ENCODE measurements at regions not wholly inside any gene's neighbourhood (a gene's known extent, or its start where the extent isn't known, plus 50 kb on each side); places are given as distances from the start of the nearest gene placed in this dataset.
"Not testable (repeated sequence)": the region's sequence is repeated elsewhere in the genome, so short reads cannot be mapped to it uniquely, and the experiment has no call there.

DNA sequence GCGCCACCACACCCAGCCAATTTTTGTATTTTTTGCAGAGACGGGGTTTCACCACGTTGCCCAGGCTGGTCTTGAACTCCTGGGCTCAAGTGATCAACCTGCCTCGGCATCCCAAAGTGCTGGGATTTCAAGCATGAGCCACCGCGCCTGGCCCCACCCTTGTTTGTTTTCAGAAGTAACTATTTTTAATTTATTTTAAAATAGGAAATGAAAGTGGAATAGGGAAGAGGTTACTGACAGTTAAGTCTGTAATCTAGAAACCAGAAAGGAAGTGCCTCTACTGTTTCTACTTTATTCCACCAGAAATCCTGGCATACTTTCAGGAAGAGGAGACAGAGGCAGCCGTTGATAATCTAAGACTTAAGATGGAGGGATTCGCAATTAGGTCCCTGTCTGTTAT, 225.6 kb downstream of the TANC2 start:
- Histone ChIP-seq H3K4me3 (ENCODE audit: low read length) (no peak overlapping the region), H3K27me3 (ENCODE audit: control insufficient read depth, insufficient read depth, low read length) (no peaks in the 10 kb centered on the region), H3K4me1 (ENCODE audit: control insufficient read depth, insufficient read depth, low read length) (no peaks in the 10 kb centered on the region), H3K27ac (ENCODE audit: low read length) (no peak overlapping the region), H3K9me3 (replicated peaks; ENCODE audit: control insufficient read depth, low read depth, low read length) (no peaks in the 10 kb centered on the region), H3K36me3 (ENCODE audit: control insufficient read depth, insufficient read depth, low read length) (peaks cover 11% of the 10 kb centered on the region)
- peak; percentile 41 for DNase-seq
- 75% methylated on average over 4 of the region's 8 CpGs for WGBS (ENCODE audit: insufficient coverage)

DNA sequence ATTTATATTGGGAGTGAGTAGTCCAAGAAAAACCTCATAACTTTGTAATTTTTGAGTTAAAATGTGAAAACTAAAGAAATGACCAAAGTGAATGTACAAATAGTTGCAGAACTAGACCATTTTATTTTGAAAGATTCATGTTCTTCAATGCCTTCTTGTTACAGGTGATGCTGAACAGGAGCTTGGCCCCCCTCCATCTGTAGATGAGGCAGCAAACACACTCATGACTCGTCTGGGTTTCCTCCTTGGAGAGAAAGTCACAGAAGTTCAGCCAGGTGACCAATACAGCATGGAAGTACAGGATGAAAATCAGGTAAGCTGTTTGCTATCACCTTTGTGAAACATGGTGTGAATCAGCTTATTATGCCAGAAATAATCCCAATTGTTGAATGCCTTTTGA, 227.8 kb downstream of the TANC2 start:
- Histone ChIP-seq H3K4me3 (ENCODE audit: low read length) (no peak overlapping the region), H3K27ac (ENCODE audit: low read length) (no peak overlapping the region), H3K4me1 (ENCODE audit: control insufficient read depth, insufficient read depth, low read length) (no peaks in the 10 kb centered on the region), H3K27me3 (ENCODE audit: control insufficient read depth, insufficient read depth, low read length) (no peaks in the 10 kb centered on the region), H3K36me3 (ENCODE audit: control insufficient read depth, insufficient read depth, low read length) (peaks cover 11% of the 10 kb centered on the region), H3K9me3 (replicated peaks; ENCODE audit: control insufficient read depth, low read depth, low read length) (no peaks in the 10 kb centered on the region)
- DNase-seq = no peak
- no CpG with 5 or more reads among the region's 1 CpG for WGBS (ENCODE audit: insufficient coverage)

DNA sequence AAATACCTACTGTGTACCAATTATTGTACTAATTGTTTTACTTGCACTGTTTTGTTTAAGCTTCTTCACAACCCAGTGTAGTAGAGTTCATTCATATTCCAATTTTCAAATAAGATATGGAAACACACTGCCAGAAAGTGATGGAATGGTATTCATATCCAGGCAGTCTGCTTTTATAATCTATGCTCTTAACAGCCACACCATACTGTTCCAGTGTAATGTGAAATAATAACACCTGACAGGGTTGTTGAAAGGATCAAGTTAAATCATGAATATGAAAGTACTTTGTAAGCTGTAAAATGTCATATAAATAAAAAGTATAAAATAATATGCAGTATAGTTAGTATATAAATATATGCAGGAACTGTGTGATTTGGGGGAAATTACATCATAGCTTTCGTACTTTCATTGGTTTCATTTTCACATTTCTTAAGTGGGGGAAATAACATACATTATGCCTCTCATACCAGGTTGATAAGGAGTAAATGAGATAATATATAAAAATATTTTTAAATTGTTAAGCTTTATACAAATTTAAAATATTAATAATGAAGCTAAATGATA, 230.8 kb downstream of the TANC2 start:
- Histone ChIP-seq H3K36me3 (ENCODE audit: control insufficient read depth, insufficient read depth, low read length) (peaks cover 11% of the 10 kb centered on the region), H3K9me3 (replicated peaks; ENCODE audit: control insufficient read depth, low read depth, low read length) (no peaks in the 10 kb centered on the region), H3K27me3 (ENCODE audit: control insufficient read depth, insufficient read depth, low read length) (no peaks in the 10 kb centered on the region), H3K4me3 (ENCODE audit: low read length) (no peak overlapping the region), H3K27ac (ENCODE audit: low read length) (no peak overlapping the region), H3K4me1 (ENCODE audit: control insufficient read depth, insufficient read depth, low read length) (no peaks in the 10 kb centered on the region)
- peak; percentile 22 for DNase-seq
- no CpG with 5 or more reads among the region's 1 CpG for WGBS (ENCODE audit: insufficient coverage)

DNA sequence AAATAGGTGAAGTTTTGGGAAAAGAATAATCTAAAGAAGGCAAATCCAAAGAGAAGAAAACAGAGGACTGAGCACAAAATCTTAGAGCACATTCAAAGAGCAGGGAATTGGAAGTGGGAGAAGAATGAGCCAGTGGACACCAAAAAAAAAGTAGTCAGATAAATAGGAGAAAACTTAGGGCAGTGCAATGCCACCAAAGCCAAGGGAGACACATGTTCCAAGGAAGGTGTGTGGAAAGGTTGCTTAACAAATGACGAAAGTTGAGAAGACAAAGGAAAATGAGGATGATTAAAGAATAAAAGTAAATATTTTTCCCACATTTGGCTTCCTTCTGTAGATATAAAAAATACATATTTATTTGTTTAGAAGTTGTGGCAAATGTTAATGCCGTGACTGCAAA, 237.6 kb downstream of the TANC2 start:
- no CpG with 5 or more reads among the region's 2 CpGs for WGBS (ENCODE audit: insufficient coverage)
- no peaks in the 10 kb centered on the region for H3K4me1 ChIP-seq (ENCODE audit: control insufficient read depth, insufficient read depth, low read length)
- no peak overlapping the region for H3K4me3 ChIP-seq (ENCODE audit: low read length)
- no peaks in the 10 kb centered on the region for H3K27me3 ChIP-seq (ENCODE audit: control insufficient read depth, insufficient read depth, low read length)
- DNase-seq = no peak
- H3K36me3 ChIP-seq (ENCODE audit: control insufficient read depth, insufficient read depth, low read length) = peaks cover 2% of the 10 kb centered on the region
- peaks cover 24% of the 10 kb centered on the region for H3K9me3 ChIP-seq (replicated peaks; ENCODE audit: control insufficient read depth, low read depth, low read length)
- no peak overlapping the region for H3K27ac ChIP-seq (ENCODE audit: low read length)

DNA sequence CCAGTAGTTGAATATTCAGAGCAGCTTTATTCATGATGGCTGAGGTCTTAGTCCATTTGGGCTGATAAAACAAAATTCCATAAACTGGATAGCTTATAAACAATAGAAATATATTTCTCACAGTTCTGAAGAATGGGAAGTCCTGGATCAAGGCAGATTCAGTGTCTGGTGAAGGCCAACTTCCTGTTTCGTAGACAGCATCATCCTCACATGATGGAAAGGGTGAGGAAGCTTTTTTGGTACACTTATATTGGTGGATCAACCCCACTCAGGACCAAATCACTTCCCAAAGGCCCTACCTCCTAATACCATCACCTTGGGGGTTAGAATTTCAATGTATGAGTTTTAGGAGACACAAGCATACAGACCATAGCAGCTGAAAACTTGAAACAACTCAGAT, 224.2 kb downstream of the CYB561 start:
- peak; percentile 10 for DNase-seq
- Histone ChIP-seq H3K27ac (ENCODE audit: low read length) (no peak overlapping the region), H3K9me3 (replicated peaks; ENCODE audit: control insufficient read depth, low read depth, low read length) (no peaks in the 10 kb centered on the region), H3K4me3 (ENCODE audit: low read length) (no peak overlapping the region), H3K27me3 (ENCODE audit: control insufficient read depth, insufficient read depth, low read length) (no peaks in the 10 kb centered on the region), H3K36me3 (ENCODE audit: control insufficient read depth, insufficient read depth, low read length) (peaks cover 6% of the 10 kb centered on the region), H3K4me1 (ENCODE audit: control insufficient read depth, insufficient read depth, low read length) (no peaks in the 10 kb centered on the region)
- no CpG with 5 or more reads among the region's 1 CpG for WGBS (ENCODE audit: insufficient coverage)

DNA sequence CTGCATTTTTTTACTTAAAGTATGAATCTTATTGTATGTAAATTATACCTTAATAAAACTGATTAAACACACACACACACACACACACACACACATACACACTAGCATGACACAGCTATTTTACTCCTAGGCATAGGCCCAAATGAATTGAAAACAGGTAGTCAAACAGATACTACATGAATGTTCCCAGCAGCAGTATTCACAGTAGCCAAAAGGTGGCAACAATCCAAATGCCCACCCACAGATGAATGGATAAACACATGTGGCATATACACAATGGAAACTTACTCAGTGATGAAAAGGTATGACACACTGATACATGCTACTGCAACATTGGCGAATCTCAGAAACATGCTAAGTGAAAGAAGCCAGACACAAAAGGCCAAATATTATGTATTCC, 223.5 kb downstream of the CYB561 start:
- Histone ChIP-seq H3K27me3 (ENCODE audit: control insufficient read depth, insufficient read depth, low read length) (no peaks in the 10 kb centered on the region), H3K27ac (ENCODE audit: low read length) (no peak overlapping the region)
- peak; percentile 7 for DNase-seq

DNA sequence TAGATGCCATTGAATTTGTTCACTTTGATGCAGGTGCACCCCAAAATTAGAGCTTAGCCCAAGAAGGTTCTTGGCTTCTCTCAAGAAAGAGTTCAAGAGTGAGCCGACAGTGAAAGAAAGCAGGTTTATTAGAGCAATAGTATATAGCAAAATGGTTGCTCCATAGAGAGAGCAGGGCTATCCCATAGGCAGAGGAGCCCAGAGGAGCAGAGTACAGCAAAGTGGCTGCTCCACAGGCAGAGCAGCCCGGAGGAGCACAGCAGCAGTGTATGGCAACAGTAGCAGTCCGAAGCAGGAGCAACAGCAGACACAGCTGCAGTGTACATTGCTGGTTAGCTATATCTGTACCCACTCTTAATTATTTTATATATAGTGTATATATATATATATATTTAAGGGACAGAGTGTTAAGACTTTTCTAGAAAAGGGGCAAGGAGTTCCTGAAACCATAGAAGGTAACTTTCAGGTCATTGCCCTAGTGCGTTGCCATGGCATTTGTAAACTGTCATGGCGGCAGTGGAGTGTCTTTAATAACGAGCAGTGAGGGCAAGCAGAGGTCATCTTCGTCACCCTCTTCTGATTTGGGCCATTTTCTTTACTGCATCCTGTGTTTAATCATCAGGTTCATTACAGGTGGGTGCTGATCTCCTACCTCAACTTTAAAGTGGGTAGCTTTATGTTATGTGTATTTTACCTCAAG, 222.7 kb downstream of the CYB561 start:
- Histone ChIP-seq H3K4me1 (ENCODE audit: control insufficient read depth, insufficient read depth, low read length) (no peaks in the 10 kb centered on the region), H3K4me3 (ENCODE audit: low read length) (no peak overlapping the region), H3K27ac (ENCODE audit: low read length) (no peak overlapping the region), H3K27me3 (ENCODE audit: control insufficient read depth, insufficient read depth, low read length) (no peaks in the 10 kb centered on the region), H3K36me3 (ENCODE audit: control insufficient read depth, insufficient read depth, low read length) (peaks cover 6% of the 10 kb centered on the region), H3K9me3 (replicated peaks; ENCODE audit: control insufficient read depth, low read depth, low read length) (no peaks in the 10 kb centered on the region)
- DNase-seq = no peak
- WGBS (ENCODE audit: insufficient coverage) = 84% methylated on average over 5 of the region's 7 CpGs

More for the DNA sequence above, 223.5 kb downstream of the CYB561 start:
- peaks cover 6% of the 10 kb centered on the region for H3K36me3 ChIP-seq (ENCODE audit: control insufficient read depth, insufficient read depth, low read length)
- H3K4me3 ChIP-seq (ENCODE audit: low read length) = no peak overlapping the region
- WGBS (ENCODE audit: insufficient coverage) = no CpG with 5 or more reads among the region's 1 CpG
- H3K4me1 ChIP-seq (ENCODE audit: control insufficient read depth, insufficient read depth, low read length) = no peaks in the 10 kb centered on the region
- no peaks in the 10 kb centered on the region for H3K9me3 ChIP-seq (replicated peaks; ENCODE audit: control insufficient read depth, low read depth, low read length)

DNA sequence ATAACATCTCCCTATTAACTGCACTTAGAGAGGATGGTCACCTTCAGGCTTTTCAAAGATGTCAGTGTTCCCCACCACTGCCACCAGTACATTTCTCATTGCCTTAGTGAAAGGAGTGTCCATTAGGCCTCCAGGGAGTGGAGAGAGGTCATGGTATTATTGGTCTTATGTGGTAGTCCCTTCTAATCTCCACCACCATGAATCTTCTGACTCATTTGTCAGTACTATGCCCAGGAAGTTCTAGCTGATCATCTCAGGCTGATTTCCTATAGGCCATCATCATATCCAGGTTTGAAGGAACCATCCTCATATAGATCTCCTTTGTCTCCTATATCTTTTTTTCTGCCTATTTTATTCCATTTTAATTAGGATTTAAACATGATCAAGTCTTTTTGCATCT, 221.5 kb downstream of the CYB561 start:
- H3K9me3 ChIP-seq (replicated peaks; ENCODE audit: control insufficient read depth, low read depth, low read length) = peaks cover 4% of the 10 kb centered on the region
- no peaks in the 10 kb centered on the region for H3K27me3 ChIP-seq (ENCODE audit: control insufficient read depth, insufficient read depth, low read length)
- no peaks in the 10 kb centered on the region for H3K4me1 ChIP-seq (ENCODE audit: control insufficient read depth, insufficient read depth, low read length)
- peaks cover 6% of the 10 kb centered on the region for H3K36me3 ChIP-seq (ENCODE audit: control insufficient read depth, insufficient read depth, low read length)
- no peak for DNase-seq
- no peak overlapping the region for H3K4me3 ChIP-seq (ENCODE audit: low read length)
- H3K27ac ChIP-seq (ENCODE audit: low read length) = no peak overlapping the region

DNA sequence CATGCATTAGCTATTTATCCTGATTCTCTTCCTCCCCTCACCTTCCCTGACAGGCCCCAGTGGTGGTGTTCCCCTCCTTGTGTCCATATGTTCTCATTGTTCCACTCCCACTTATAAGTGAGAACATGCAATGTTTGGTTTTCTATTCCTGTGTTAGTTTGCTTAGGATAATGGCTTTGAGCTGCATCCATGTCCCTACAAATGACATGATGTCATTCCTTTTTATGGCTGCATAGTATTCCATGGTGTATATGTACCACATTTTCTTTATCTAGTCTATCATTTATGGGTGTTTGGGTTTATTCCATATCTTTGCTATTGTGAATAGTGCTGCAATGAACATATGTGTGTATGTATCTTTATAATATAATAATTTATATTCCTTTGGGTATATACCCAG, 219.4 kb downstream of the CYB561 start:
- not testable (repeated sequence) for H3K36me3 ChIP-seq (ENCODE audit: control insufficient read depth, insufficient read depth, low read length)

DNA sequence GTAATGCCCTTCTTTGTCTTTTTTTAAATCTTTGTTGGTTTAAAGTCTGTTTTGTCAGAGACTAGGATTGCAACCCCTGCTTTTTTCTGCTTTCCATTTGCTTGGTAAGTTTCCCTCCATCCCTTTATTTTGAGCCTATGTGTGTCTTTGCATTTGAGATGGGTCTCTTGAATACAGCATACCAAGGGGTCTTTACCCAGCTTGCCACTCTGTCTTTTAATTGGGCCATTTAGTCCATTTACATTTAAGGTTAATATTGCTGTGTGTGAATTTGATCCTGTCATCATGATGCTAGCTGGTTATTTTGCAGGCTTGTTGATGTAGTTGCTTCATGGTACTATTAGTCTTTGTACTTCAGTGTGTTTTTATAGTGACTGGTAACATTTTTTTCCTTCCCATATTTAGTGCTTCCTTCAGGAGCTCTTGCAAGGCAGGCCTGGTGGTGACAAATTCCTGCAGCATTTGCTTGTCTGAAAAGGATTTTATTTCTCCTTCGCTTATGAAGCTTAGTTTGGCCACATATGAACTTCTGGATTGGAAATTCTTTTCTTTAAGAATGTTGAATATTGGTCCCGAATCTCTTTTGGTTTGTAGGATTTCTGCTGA, 215.0 kb downstream of the CYB561 start:
- H3K27me3 ChIP-seq (ENCODE audit: control insufficient read depth, insufficient read depth, low read length); H3K27ac ChIP-seq (ENCODE audit: low read length); H3K4me1 ChIP-seq (ENCODE audit: control insufficient read depth, insufficient read depth, low read length); H3K4me3 ChIP-seq (ENCODE audit: low read length); DNase-seq: not testable (repeated sequence)
- Histone ChIP-seq H3K9me3 (replicated peaks; ENCODE audit: control insufficient read depth, low read depth, low read length) (peaks cover 23% of the 10 kb centered on the region), H3K36me3 (ENCODE audit: control insufficient read depth, insufficient read depth, low read length) (peaks cover 11% of the 10 kb centered on the region)
- WGBS (ENCODE audit: insufficient coverage) = 88% methylated on average over 1 of the region's 2 CpGs

More for the DNA sequence above, 219.4 kb downstream of the CYB561 start:
- not testable (repeated sequence) for H3K4me1 ChIP-seq (ENCODE audit: control insufficient read depth, insufficient read depth, low read length); H3K4me3 ChIP-seq (ENCODE audit: low read length); H3K27me3 ChIP-seq (ENCODE audit: control insufficient read depth, insufficient read depth, low read length); H3K27ac ChIP-seq (ENCODE audit: low read length); DNase-seq
- H3K9me3 ChIP-seq (replicated peaks; ENCODE audit: control insufficient read depth, low read depth, low read length) = peaks cover 16% of the 10 kb centered on the region

Data from muscle of leg (tissue), 3 donors.